Fibroblast of skin of scalp (primary cell): ENCODE measurements at regions not wholly inside any gene's neighbourhood (a gene's known extent, or its start where the extent isn't known, plus 50 kb on each side); places are given as distances from the start of the nearest gene placed in this dataset.
A peak's percentile ranks its signal among the peaks of the same experiment; 100 is the strongest.

Experiments
- DNase-seq: peaks from one replicate; pipeline ENCODE4 v3.0.0-alpha.2; 2013

DNA sequence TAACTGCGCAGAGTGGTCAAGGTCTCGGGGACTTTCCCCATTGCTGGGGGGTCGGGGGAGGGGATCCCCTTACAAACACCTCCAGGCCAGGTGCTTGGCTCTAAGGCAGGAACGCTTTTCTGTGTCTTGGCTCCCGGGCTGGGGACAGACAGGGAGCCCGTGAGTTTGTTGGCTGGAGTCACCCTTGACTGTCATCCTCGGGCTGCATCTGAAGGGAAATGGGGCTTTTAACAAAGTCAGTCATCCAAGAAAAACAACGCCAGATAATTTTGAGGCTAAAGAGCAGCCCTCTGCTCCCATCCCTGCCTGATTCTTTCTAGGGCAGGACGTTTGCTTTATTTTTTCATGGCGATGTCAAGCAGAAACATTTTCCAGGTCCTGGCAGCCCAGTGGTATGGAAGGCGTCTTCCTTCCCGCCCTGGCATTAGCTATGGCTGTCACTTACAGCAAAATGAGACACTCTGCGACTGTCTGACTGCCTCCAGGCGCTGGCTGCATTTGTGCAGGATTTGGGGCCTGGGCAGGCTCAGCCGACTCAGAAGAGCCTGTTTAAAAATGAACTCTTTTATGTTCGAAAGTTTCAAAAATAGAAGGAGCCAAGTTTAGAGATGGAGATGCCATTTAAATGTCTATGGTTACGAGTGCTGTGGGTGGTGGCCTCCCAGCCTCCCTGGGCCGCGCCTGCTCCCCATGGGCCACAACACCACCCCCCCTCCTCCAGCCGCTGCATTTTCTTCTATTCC is 54.7 kb upstream of the TNS3 start:
- no peak for DNase-seq

- no peak for DNase-seq
These were observed 54.1 kb upstream of the TNS3 start for GRCh38 chr7:47636081-47636432.

DNA sequence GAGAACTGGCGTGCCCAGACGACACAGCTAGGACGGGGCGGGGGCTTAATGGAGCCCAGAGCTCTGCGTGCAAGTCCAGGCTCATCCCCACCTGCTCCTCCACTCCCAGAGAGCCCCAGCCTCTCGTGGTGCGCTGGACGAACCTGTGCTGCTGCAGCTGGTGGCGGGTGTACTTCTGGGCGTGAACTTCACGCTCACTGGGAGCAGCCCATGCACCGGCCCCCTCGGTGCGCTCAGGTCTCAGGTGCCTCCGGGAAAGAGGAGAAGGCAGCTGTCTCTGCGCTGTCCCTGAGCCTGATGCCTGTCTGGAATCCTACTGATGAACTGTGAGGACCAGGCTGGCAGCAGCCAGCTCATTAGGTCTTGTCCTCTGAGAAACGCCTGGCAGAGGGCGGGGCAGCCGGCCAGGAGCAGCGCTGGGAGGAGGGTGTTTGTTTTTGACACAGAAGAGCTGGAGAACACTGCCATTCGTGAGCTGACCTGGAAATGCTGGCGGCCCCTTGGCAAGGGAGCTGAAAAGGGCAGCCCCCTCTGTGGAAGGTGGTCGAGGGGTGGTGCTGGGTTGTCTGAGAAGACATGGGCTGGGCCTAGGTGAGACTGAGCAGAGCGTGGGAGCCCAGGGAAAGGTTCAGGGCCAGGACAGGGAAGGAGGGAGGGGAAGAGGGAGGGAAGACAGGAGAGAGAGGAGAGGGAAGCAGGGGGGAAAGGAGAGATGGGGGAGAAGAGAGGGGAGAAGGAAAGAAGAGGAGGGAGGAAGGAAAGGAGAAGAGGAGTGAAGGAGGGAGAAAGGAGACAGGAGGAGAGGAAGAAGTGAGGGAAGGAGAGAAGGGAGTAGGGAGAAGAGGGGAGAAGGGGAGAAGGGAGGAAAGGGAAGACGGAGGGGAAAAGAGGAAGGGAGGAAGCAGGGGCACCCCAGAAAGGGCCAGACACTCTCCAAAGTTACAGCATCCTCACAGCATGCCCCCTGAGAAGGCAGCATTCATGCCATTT is 53.5 kb upstream of the TNS3 start:
- DNase-seq, result no peak

DNA sequence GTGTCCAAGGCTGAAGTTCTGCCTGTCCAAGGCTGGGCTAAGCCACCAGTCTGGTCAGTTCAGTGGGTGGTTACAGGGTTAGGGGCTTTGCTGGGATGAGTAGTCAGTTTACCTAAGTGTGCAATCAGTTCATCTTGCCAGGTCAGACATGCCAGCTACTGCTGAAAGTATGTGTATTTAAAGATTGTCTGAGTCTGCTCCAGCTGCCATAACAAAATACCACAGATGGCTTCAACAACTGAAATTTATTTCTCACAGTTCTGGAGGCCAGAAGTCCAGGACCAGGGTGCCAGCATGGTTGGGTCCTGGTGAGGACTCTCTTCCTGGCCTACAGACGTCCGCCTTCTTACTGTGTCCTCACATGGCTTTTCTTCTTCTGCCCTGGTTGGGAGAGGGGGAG is 52.4 kb upstream of the TNS3 start:
- peak; percentile 43 for DNase-seq

DNA sequence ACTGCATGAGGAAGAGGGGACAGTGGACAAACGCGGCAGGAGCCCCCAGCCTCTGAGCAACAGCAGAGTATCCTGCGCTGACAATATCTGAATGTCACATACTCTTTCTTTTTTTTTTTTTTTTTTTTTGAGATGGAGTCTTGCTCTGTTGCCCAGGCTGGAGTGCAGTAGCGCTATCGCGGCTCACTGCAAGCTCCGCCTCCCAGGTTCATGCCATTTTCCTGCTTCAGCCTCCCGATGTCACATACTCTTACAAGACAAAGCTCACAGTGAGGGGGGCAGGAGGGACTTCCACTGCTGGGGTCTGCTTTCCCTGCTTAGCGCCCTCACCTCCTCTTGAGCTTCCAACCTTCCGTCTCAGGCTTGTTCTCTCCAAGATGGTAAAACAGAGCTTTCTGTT is 51.2 kb upstream of the TNS3 start:
- DNase-seq, result no peak
